ENCODE measurements at regions not wholly inside any gene's neighbourhood (a gene's known extent, or its start where the extent isn't known, plus 50 kb on each side); places are given as distances from the start of the nearest gene placed in this dataset.

DNA sequence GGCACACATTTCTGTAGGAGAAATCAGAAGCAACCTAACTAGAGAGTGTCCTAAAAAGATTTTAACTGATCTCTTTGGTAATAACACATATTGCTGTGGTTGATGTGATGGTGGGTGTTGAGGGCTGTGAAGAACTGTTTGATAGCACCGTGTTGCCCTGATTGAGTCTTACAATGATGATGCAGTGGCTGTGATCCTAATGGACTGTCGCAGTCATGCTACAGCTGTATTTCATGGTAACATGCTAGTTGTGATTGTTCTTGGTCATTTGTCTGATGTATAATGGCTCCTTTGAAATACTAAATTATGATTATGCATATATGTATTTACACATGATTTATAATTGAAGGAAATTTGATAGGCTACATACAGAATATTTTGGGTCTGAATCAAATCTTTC is 82.5 kb upstream of the MMADHC start:
- DNase-seq (ENCODE audit: low read depth, low spot score): no peak
- H2AFZ ChIP-seq (ENCODE audit: low read depth, low read length): no peak overlapping the region
- dilution Hi-C loops (cut with MboI; ENCODE audit: extremely low pct_ligation_motif_present, low sequenced_read_pairs) (no loop called here), intact Hi-C loops (cut with micrococcal nuclease) (no loop called here)
- H3K36me3 ChIP-seq (ENCODE audit: control insufficient read depth in 2 of 2, extremely low read depth in 1 of 2, insufficient read depth in 2 of 2, low read length in 2 of 2): no peaks in the 10 kb centered on the region
- no peak overlapping the region for H3K9ac ChIP-seq (replicated peaks; ENCODE audit: extremely low read depth, insufficient read depth, low read length)
- H3K9me3 ChIP-seq (replicated peaks; ENCODE audit: control insufficient read depth, insufficient read depth, low read length): no peaks in the 10 kb centered on the region
- H3K4me1 ChIP-seq (ENCODE audit: control insufficient read depth, extremely low read depth, insufficient read depth, low read length): no peaks in the 10 kb centered on the region
- no peaks in the 10 kb centered on the region for H3K9me1 ChIP-seq (replicated peaks; ENCODE audit: control insufficient read depth, extremely low read depth, insufficient read depth, low read length)
- H3K27ac ChIP-seq (ENCODE audit: insufficient read depth, low read depth, low read length): no peak overlapping the region
- no peak overlapping the region for H3K4me3 ChIP-seq (replicated peaks in 1 of 3; ENCODE audit: insufficient read depth in 1 of 3, low read depth in 1 of 3, low read length in 3 of 3)
- no peaks in the 10 kb centered on the region for H3K27me3 ChIP-seq (ENCODE audit: control insufficient read depth in 2 of 2, insufficient read depth in 2 of 2, low read length in 2 of 2)
- no TSS peak for BruUV-seq (replicated peaks)
- FAIRE-seq: no peak
- no peaks in the 10 kb centered on the region for H4K20me1 ChIP-seq (replicated peaks; ENCODE audit: control insufficient read depth, extremely low read depth, insufficient read depth, low read length)
- no peak overlapping the region for H3K4me2 ChIP-seq (ENCODE audit: insufficient read depth, low read length)
- TF ChIP-seq POLR2AphosphoS5 (IDR thresholded peaks at IDR 0.05; ENCODE audit: insufficient read depth, low read depth, low read length): no peak
- TF ChIP-seq MYC (IDR thresholded peaks at IDR 0.05; ENCODE audit: low read depth, low read length): no peak
- TF ChIP-seq FOS (IDR thresholded peaks at IDR 0.05; ENCODE audit: borderline replicate concordance, insufficient read depth, low read length): no peak
- ChIA-PET CTCF (no interaction called here), POLR2A (no interaction called here)
- H3K79me2 ChIP-seq (ENCODE audit: control insufficient read depth, insufficient read depth, low read length): no peaks in the 10 kb centered on the region

DNA sequence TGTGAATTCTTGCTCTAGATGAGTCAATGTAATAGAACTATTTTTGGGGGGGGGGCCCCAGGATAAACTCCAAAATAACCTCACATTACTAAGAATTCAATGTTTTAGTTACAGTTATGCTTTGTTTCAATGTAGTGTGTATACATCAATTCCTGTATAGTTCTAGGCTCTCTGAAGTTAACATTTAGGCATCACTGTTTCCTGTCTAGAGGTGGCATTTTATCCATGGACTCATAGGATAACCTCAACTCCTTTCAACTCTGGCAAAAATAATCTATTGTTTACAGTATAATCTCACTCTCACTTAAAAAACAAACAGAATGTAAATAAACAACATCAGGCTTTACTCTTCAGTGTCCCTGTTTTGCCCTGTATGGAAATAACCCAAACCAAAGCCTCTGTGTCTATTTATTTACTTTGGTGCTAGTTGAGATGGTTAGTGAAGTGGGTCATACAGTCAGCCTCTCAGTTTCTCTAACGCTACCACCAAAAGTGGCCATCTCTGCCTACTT is 79.3 kb upstream of the MMADHC start:
- no peak overlapping the region for H2AFZ ChIP-seq (ENCODE audit: low read depth, low read length)
- DNase-seq (ENCODE audit: low read depth, low spot score) (no peak), FAIRE-seq (no peak)
- no peaks in the 10 kb centered on the region for H3K36me3 ChIP-seq (ENCODE audit: control insufficient read depth in 2 of 2, extremely low read depth in 1 of 2, insufficient read depth in 2 of 2, low read length in 2 of 2)
- no peaks in the 10 kb centered on the region for H4K20me1 ChIP-seq (replicated peaks; ENCODE audit: control insufficient read depth, extremely low read depth, insufficient read depth, low read length)
- H3K79me2 ChIP-seq (ENCODE audit: control insufficient read depth, insufficient read depth, low read length): no peaks in the 10 kb centered on the region
- no peaks in the 10 kb centered on the region for H3K27me3 ChIP-seq (ENCODE audit: control insufficient read depth in 2 of 2, insufficient read depth in 2 of 2, low read length in 2 of 2)
- no TSS peak for BruUV-seq (replicated peaks)
- ChIA-PET POLR2A (no interaction called here), CTCF (no interaction called here)
- dilution Hi-C loops (cut with MboI; ENCODE audit: extremely low pct_ligation_motif_present, low sequenced_read_pairs): no loop called here
- TF ChIP-seq FOS (IDR thresholded peaks at IDR 0.05; ENCODE audit: borderline replicate concordance, insufficient read depth, low read length) (no peak), EZH2 (IDR thresholded peaks at IDR 0.05; ENCODE audit: borderline replicate concordance, low read depth, low read length, severe bottlenecking) (no peak), MAX (IDR thresholded peaks at IDR 0.05; ENCODE audit: insufficient read depth, insufficient read length) (no peak), POLR2AphosphoS5 (IDR thresholded peaks at IDR 0.05; ENCODE audit: insufficient read depth, low read depth, low read length) (no peak), MYC (IDR thresholded peaks at IDR 0.05; ENCODE audit: low read depth, low read length) (no peak), POLR2A (IDR thresholded peaks at IDR 0.05; ENCODE audit: low read depth, low read length) (no peak), JUN (IDR thresholded peaks at IDR 0.05; ENCODE audit: borderline replicate concordance, insufficient read depth, insufficient read length, low read depth) (no peak)
- TF ChIP-seq, protein P1, sequence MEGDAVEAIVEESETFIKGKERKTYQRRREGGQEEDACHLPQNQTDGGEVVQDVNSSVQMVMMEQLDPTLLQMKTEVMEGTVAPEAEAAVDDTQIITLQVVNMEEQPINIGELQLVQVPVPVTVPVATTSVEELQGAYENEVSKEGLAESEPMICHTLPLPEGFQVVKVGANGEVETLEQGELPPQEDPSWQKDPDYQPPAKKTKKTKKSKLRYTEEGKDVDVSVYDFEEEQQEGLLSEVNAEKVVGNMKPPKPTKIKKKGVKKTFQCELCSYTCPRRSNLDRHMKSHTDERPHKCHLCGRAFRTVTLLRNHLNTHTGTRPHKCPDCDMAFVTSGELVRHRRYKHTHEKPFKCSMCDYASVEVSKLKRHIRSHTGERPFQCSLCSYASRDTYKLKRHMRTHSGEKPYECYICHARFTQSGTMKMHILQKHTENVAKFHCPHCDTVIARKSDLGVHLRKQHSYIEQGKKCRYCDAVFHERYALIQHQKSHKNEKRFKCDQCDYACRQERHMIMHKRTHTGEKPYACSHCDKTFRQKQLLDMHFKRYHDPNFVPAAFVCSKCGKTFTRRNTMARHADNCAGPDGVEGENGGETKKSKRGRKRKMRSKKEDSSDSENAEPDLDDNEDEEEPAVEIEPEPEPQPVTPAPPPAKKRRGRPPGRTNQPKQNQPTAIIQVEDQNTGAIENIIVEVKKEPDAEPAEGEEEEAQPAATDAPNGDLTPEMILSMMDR (IDR thresholded peaks at IDR 0.05; ENCODE audit: extremely low read depth in 1 of 2, insufficient read depth in 1 of 2, low read depth in 1 of 2, low read length in 2 of 2): no peak
- H3K27ac ChIP-seq (ENCODE audit: insufficient read depth, low read depth, low read length): no peak overlapping the region
- no peaks in the 10 kb centered on the region for H3K9me1 ChIP-seq (replicated peaks; ENCODE audit: control insufficient read depth, extremely low read depth, insufficient read depth, low read length)
- H3K4me3 ChIP-seq (replicated peaks in 1 of 3; ENCODE audit: insufficient read depth in 1 of 3, low read depth in 1 of 3, low read length in 3 of 3): no peak overlapping the region
- intact Hi-C loops (cut with micrococcal nuclease): no loop called here
- H3K4me1 ChIP-seq (ENCODE audit: control insufficient read depth, extremely low read depth, insufficient read depth, low read length): peaks cover 7% of the 10 kb centered on the region
- no peak overlapping the region for H3K4me2 ChIP-seq (ENCODE audit: insufficient read depth, low read length)
- no peak overlapping the region for H3K9ac ChIP-seq (replicated peaks; ENCODE audit: extremely low read depth, insufficient read depth, low read length)
- H3K9me3 ChIP-seq (replicated peaks; ENCODE audit: control insufficient read depth, insufficient read depth, low read length): no peaks in the 10 kb centered on the region
